ENCODE measurements at regions not wholly inside any gene's neighbourhood (a gene's known extent, or its start where the extent isn't known, plus 50 kb on each side); places are given as distances from the start of the nearest gene placed in this dataset.
"Not testable (repeated sequence)": the region's sequence is repeated elsewhere in the genome, so short reads cannot be mapped to it uniquely, and the experiment has no call there.

DNA sequence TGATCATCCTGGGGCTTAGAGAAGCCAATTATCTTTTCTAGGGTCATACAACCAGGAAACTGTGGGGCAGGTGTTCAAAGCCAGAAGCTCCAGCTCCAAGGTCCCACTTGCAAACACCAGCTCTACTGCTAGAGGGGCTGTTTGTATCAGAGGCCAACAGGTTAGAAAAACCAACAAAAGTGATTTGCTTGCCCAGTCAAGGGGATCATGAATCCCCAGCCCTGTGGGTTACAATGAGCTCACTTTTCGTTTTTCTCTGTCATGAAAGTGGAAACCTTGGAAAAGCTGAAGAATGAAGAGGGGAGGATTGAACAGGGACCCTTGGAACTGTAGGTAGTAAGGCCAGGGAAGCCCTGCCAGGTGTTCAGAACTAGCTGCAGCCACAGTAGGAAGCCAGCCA, 119.2 kb downstream of the SPP2 start:
- Histone ChIP-seq H3K4me1 (replicated peaks in 1 of 2) (peaks cover 17% of the 10 kb centered on the region in 2 donors), H3K27ac (no peak overlapping the region), H3K4me3 (no peak overlapping the region)
- 0 to 100% (median 62%) methylated on average over 1 of the region's 1 CpG; no CpG with 5 or more reads in 6 of the 10 experiments for WGBS, 10 experiments
- ATAC-seq (replicated peaks in 6 of 8): no peak
- in situ Hi-C loops (cut with MboI; ENCODE audit: low pct_unique_long_range_greater_than_20kb in 2 of 9, low sequenced_read_pairs in 9 of 9, unreplicated experiment in 9 of 9): no loop called here

DNA sequence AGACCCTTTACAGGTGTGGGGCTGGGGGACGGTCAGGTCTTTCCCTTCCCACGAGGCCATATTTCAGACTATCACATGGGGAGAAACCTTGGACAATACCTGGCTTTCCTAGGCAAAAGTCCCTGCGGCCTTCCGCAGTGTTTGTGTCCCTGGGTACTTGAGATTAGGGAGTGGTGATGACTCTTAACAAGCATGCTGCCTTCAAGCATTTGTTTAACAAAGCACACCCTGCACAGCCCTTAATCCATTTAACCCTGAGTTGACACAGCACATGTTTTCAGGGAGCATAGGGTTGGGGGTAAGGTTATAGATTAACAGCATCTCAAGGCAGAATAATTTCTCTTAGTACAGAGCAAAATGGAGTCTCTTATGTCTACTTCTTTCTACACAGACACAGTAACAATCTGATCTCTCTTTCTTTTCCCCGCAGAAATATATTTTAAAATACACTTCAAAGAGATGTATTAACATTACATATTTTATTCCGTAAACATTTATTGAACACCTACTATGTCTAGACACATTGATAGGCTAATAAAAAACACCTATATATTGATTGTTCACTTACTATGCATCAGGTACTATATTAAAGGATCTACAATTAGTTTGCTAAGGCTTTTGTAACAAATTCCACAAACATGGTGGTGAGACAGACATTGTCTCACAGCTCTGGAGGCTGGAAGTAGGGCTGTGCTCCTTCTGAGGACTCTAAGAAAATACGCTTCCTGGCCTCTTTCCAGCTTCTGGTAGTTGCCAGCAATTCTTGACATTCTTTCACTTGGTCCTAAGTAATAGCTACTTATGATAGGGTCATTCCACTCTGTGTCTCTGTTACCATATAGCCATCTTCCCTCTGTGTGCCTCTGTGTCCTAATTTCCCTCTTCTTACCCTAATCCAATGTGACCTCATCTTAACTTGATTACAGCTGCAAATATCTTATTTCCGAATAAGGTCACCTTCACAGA, 118.4 kb downstream of the SPP2 start:
- H3K4me3 ChIP-seq; in situ Hi-C loops (cut with MboI; ENCODE audit: low pct_unique_long_range_greater_than_20kb in 2 of 9, low sequenced_read_pairs in 9 of 9, unreplicated experiment in 9 of 9): not testable (repeated sequence)
- H3K4me1 ChIP-seq (replicated peaks in 1 of 2): peaks cover 19 to 25% of the 10 kb centered on the region in 2 donors
- ATAC-seq (replicated peaks in 6 of 8): peak in 2 of 8 experiments; percentile 16 to 56
- 70 to 100% (median 83%) methylated on average over 1 to 4 of the region's 8 CpGs; no CpG with 5 or more reads in 2 of the 10 experiments for WGBS, 10 experiments
- peak overlapping the region in 1 of 2 donors; percentile 54 for H3K27ac ChIP-seq

- Histone ChIP-seq H3K4me1 (replicated peaks in 1 of 2) (peaks cover 38 to 40% of the 10 kb centered on the region in 2 donors), H3K4me3 (no peak overlapping the region), H3K27ac (no peak overlapping the region)
- in situ Hi-C loops (cut with MboI; ENCODE audit: low pct_unique_long_range_greater_than_20kb in 2 of 9, low sequenced_read_pairs in 9 of 9, unreplicated experiment in 9 of 9): no loop called here
- WGBS, 10 experiments: 40 to 100% (median 83%) methylated on average over 1 to 3 of the region's 3 CpGs; no CpG with 5 or more reads in 1 of the 10 experiments
- ATAC-seq (replicated peaks in 6 of 8): no peak
Observed at GRCh38 chr2:234166531-234166930, 116.0 kb downstream of the SPP2 start.

GRCh38 chr2:234165421-234165820, 114.9 kb downstream of the SPP2 start:
- 0 to 100% (median 82%) methylated on average over 1 to 5 of the region's 5 CpGs; no CpG with 5 or more reads in 3 of the 10 experiments for WGBS, 10 experiments
- peak in 6 of 8 experiments; percentile 24 to 80 (median 58) for ATAC-seq (replicated peaks in 6 of 8)
- no peak overlapping the region for H3K27ac ChIP-seq

GRCh38 chr2:234164493-234165413, 114.3 kb downstream of the SPP2 start:
- no peak overlapping the region for H3K4me3 ChIP-seq
- ATAC-seq (replicated peaks in 6 of 8): peak in 2 of 8 experiments; percentile 13 to 27
- H3K27ac ChIP-seq: no peak overlapping the region
- peaks cover 38 to 40% of the 10 kb centered on the region in 2 donors for H3K4me1 ChIP-seq (replicated peaks in 1 of 2)
- 32 to 93% (median 87%) methylated on average over 1 to 8 of the region's 19 CpGs; no CpG with 5 or more reads in 2 of the 10 experiments for WGBS, 10 experiments
- in situ Hi-C loops (cut with MboI; ENCODE audit: low pct_unique_long_range_greater_than_20kb in 2 of 9, low sequenced_read_pairs in 9 of 9, unreplicated experiment in 9 of 9): no loop called here

More at GRCh38 chr2:234165421-234165820, 114.9 kb downstream of the SPP2 start:
- in situ Hi-C loops (cut with MboI; ENCODE audit: low pct_unique_long_range_greater_than_20kb in 2 of 9, low sequenced_read_pairs in 9 of 9, unreplicated experiment in 9 of 9): no loop called here
- Histone ChIP-seq H3K4me3 (no peak overlapping the region), H3K4me1 (replicated peaks in 1 of 2) (peaks cover 38 to 40% of the 10 kb centered on the region in 2 donors)

- peaks cover 28 to 38% of the 10 kb centered on the region in 2 donors for H3K4me1 ChIP-seq (replicated peaks in 1 of 2)
- peak in 2 of 8 experiments; percentile 33 to 43 for ATAC-seq (replicated peaks in 6 of 8)
- WGBS, 10 experiments: 61 to 100% (median 69%) methylated on average over 1 to 7 of the region's 7 CpGs
- no peak overlapping the region for H3K27ac ChIP-seq
- no peak overlapping the region for H3K4me3 ChIP-seq
- in situ Hi-C loops (cut with MboI; ENCODE audit: low pct_unique_long_range_greater_than_20kb in 2 of 9, low sequenced_read_pairs in 9 of 9, unreplicated experiment in 9 of 9): no loop called here
Observed at GRCh38 chr2:234163510-234164045, 113.1 kb downstream of the SPP2 start.

GRCh38 chr2:234162861-234163260, 112.4 kb downstream of the SPP2 start:
- Histone ChIP-seq H3K27ac (no peak overlapping the region), H3K4me3 (no peak overlapping the region), H3K4me1 (replicated peaks in 1 of 2) (peaks cover 28 to 33% of the 10 kb centered on the region in 2 donors)
- 40 to 100% (median 79%) methylated on average over 1 of the region's 1 CpG; no CpG with 5 or more reads in 6 of the 10 experiments for WGBS, 10 experiments
- ATAC-seq (replicated peaks in 6 of 8): peak in 7 of 8 experiments; percentile 6 to 47 (median 30)
- in situ Hi-C loops (cut with MboI; ENCODE audit: low pct_unique_long_range_greater_than_20kb in 2 of 9, low sequenced_read_pairs in 9 of 9, unreplicated experiment in 9 of 9): no loop called here

DNA sequence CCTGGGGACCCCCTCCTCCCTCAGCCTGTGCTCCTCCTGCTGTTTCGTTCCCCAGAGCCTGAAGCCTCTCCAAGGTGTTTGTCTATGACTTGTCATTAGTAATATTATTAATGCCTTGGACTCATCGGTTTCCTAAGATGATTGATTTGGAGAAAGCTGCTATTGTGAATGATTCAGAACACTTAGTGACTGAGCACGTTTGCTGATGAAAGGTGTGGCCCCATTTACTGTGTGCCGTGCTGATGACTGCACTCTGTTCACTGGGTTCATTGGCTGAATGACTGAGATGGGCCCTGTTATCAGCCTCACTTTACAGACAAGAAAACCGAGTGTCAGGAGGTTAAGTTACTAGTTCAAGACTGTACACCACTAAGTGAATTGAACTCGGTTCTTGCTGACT, 111.4 kb downstream of the SPP2 start:
- in situ Hi-C loops (cut with MboI; ENCODE audit: low pct_unique_long_range_greater_than_20kb in 2 of 9, low sequenced_read_pairs in 9 of 9, unreplicated experiment in 9 of 9): no loop called here
- peaks cover 31 to 33% of the 10 kb centered on the region in 2 donors for H3K4me1 ChIP-seq (replicated peaks in 1 of 2)
- no peak overlapping the region for H3K4me3 ChIP-seq
- peak in 2 of 8 experiments; percentile 18 to 47 for ATAC-seq (replicated peaks in 6 of 8)
- WGBS, 10 experiments: 63 to 100% (median 77%) methylated on average over 1 to 4 of the region's 6 CpGs; no CpG with 5 or more reads in 5 of the 10 experiments
- H3K27ac ChIP-seq: no peak overlapping the region

GRCh38 chr2:234158812-234159211, 108.3 kb downstream of the SPP2 start:
- in situ Hi-C loops (cut with MboI; ENCODE audit: low pct_unique_long_range_greater_than_20kb in 2 of 9, low sequenced_read_pairs in 9 of 9, unreplicated experiment in 9 of 9): no loop called here
- Histone ChIP-seq H3K27ac (no peak overlapping the region), H3K4me3 (no peak overlapping the region), H3K4me1 (replicated peaks in 1 of 2) (peaks cover 18 to 31% of the 10 kb centered on the region in 2 donors)
- peak in 2 of 8 experiments; percentile 43 to 45 for ATAC-seq (replicated peaks in 6 of 8)
- WGBS, 10 experiments: 40 to 80% (median 73%) methylated on average over 1 to 4 of the region's 4 CpGs; no CpG with 5 or more reads in 2 of the 10 experiments

GRCh38 chr2:234157817-234158588, 107.5 kb downstream of the SPP2 start:
- 41 to 100% (median 77%) methylated on average over 2 to 3 of the region's 3 CpGs; no CpG with 5 or more reads in 1 of the 10 experiments for WGBS, 10 experiments
- ATAC-seq (replicated peaks in 6 of 8): peak in 4 of 8 experiments; percentile 32 to 54 (median 50)
- H3K4me3 ChIP-seq: no peak overlapping the region
- H3K27ac ChIP-seq: no peak overlapping the region
- in situ Hi-C loops (cut with MboI; ENCODE audit: low pct_unique_long_range_greater_than_20kb in 2 of 9, low sequenced_read_pairs in 9 of 9, unreplicated experiment in 9 of 9): no loop called here
- H3K4me1 ChIP-seq (replicated peaks in 1 of 2): peaks cover 12 to 23% of the 10 kb centered on the region in 2 donors

- no peak overlapping the region for H3K27ac ChIP-seq
- in situ Hi-C loops (cut with MboI; ENCODE audit: low pct_unique_long_range_greater_than_20kb in 2 of 9, low sequenced_read_pairs in 9 of 9, unreplicated experiment in 9 of 9): no loop called here
- WGBS, 10 experiments: 30 to 88% (median 80%) methylated on average over 1 to 3 of the region's 3 CpGs; no CpG with 5 or more reads in 3 of the 10 experiments
- ATAC-seq (replicated peaks in 6 of 8): no peak
- H3K4me1 ChIP-seq (replicated peaks in 1 of 2): peaks cover 4 to 13% of the 10 kb centered on the region in 2 donors
- H3K4me3 ChIP-seq: no peak overlapping the region
Observed at GRCh38 chr2:234156326-234156725, 105.8 kb downstream of the SPP2 start.

DNA sequence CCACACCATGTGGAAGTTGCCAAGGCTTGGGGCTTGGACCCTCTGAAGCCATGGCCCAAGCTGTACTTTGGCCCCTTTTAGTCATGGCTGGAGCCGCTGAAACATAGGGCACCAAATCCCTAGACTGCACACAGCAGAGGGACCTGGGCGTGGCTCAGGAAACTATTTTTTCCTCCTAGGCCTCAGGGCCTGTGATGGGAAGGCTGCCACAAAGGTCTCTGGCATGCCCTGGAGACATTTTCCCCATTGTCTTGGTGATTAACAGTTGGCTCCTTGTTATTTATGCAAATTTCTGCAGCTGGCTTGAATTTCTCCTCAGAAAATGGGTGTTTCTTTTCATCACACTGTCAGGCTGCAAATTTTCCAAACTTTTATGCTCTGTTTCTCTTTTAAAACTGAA, 102.3 kb downstream of the SPP2 start:
- H3K4me3 ChIP-seq; in situ Hi-C loops (cut with MboI; ENCODE audit: low pct_unique_long_range_greater_than_20kb in 2 of 9, low sequenced_read_pairs in 9 of 9, unreplicated experiment in 9 of 9); H3K27ac ChIP-seq; H3K4me1 ChIP-seq (replicated peaks in 1 of 2): not testable (repeated sequence)
- ATAC-seq (replicated peaks in 6 of 8): peak in 1 of 8 experiments; percentile 52
- 63 to 95% (median 78%) methylated on average over 1 to 2 of the region's 2 CpGs; no CpG with 5 or more reads in 4 of the 10 experiments for WGBS, 10 experiments
